GM10266 (cell line): ENCODE measurements at regions not wholly inside any gene's neighbourhood (a gene's known extent, or its start where the extent isn't known, plus 50 kb on each side); places are given as distances from the start of the nearest gene placed in this dataset.
"Not testable (repeated sequence)": the region's sequence is repeated elsewhere in the genome, so short reads cannot be mapped to it uniquely, and the experiment has no call there.

Experiments
- DNase-seq: peaks from one replicate; pipeline ENCODE4 v3.0.0; 2012; ENCODE audit errors: extremely low spot score
- TF ChIP-seq, protein P1 (sequence below): IDR thresholded peaks from 2 replicates; pipeline ENCODE4 v1.5.1; 2012; ENCODE audit warnings: mild to moderate bottlenecking, low read depth; ENCODE audit not compliant: control insufficient read depth, insufficient read depth; ENCODE audit errors: missing control alignments

DNA sequence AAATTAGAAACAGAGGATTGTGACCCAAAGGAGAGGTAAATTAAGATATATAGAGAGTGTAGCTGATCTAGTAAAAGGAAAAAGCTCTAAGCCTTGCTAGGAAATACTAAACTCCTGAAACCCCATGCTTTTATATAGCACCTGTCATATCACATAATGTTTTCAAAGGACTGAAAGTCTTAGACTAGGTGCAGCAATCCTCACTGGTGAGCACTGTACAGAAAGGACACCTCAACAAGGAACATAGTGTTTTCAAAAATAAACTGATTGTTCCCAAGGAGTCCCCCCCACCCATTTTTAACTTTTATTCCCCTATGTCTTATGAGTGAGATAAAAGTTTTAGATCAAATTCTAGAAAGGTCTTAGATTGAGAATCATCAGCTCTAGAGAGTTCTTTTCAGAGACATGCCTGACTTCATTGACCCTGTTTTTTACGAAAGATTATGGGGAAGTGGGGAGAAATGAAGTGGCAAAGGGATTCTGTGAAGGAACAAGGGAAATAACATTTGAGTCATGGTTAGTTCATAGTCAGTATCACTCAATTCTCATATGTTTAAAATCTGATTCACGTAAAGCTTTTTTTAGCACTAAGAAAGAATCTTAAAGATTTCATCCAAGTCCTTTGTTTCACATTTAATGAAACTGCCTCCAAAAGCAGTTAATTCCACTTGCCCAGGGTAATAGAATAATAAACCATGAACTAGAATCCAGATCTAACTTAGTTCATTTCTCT, 166.4 kb downstream of the CYB561 start:
- no peak for DNase-seq
- TF ChIP-seq, protein P1, sequence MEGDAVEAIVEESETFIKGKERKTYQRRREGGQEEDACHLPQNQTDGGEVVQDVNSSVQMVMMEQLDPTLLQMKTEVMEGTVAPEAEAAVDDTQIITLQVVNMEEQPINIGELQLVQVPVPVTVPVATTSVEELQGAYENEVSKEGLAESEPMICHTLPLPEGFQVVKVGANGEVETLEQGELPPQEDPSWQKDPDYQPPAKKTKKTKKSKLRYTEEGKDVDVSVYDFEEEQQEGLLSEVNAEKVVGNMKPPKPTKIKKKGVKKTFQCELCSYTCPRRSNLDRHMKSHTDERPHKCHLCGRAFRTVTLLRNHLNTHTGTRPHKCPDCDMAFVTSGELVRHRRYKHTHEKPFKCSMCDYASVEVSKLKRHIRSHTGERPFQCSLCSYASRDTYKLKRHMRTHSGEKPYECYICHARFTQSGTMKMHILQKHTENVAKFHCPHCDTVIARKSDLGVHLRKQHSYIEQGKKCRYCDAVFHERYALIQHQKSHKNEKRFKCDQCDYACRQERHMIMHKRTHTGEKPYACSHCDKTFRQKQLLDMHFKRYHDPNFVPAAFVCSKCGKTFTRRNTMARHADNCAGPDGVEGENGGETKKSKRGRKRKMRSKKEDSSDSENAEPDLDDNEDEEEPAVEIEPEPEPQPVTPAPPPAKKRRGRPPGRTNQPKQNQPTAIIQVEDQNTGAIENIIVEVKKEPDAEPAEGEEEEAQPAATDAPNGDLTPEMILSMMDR, result no peak

DNA sequence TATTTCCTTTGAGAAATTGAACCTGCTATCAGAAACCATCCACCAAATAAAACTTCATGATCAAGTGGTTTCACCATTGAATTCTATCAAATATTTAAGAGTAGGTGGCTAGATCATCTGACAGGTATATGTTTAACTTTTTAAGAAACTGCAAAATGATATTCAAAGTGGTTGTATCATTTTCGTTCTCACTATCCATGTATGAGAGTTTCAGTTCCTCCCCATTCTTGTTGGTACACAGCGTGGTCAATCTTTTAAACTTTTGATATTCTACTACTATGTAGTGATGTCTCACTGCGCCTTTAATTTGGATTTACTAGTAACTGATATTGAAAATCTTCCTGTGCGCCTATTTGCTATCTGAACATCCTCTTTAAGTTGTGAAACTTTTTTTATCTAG, 163.7 kb downstream of the CYB561 start:
- TF ChIP-seq, protein P1, result no peak
- no peak for DNase-seq

DNA sequence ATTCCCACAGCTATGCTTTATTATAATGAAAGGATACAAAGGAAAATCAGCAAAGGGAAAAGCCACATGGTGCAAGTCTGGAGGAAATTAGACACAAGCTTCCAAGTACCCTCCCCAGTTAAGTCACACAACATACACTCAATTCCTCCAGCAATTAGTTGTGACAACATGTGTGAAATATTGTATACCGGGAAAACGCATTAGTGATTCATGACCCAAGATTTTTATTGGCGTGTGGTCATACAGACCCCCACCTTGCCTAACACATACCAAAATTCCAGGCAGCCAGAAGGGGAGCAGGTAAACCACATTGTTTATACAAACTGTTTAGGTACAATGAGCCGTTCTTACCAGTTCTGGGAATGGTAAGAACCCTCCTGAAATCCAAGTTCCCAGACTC, 160.6 kb downstream of the CYB561 start:
- DNase-seq, result no peak
- TF ChIP-seq, protein P1, result no peak

- TF ChIP-seq, protein P1, result no peak
- no peak for DNase-seq
Observed at GRCh38 chr17:63286254-63286653, 159.9 kb downstream of the CYB561 start.

DNA sequence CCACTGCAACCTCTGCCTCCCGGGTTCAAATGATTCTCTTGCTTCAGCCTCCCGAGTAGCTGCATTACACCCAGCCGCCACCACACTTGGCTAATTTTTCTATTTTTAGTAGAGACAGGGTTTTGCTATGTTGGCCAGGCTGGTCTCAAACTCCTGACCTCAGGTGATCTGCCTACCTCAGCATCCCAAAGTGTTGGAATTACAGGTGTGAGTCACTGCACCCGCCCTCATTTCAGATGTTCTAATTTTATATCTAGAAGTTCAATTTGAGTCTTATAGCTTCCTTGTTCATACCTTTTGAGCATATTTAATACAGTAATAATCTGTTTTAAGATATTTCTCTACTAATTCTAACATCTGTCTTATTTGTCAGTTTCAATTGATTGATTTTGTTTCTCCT, 159.1 kb downstream of the CYB561 start:
- DNase-seq, result not testable (repeated sequence)

DNA sequence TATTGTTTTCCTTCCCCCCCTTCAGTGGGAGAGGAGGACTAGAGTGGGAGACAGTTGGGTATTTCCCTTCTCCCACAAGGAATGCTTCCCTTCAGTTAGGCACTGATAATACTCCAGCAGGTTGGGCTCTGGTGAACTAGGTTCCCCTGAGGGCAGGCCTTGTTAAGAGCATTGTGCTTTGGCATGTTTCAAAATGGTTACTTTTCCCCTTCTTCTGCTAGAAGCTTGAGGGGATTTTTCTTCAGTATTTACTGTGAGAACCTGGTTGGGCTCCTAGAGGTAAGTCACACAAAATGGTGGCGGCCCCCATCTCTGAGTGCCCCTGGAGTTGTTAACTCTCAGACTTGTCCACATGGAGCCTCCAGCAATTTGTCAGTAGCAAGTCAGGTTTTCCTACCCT, 156.2 kb downstream of the CYB561 start:
- TF ChIP-seq, protein P1, result no peak
- no peak for DNase-seq

GRCh38 chr17:63290351-63290750, 155.8 kb downstream of the CYB561 start:
- TF ChIP-seq, protein P1, result no peak
- no peak for DNase-seq

DNA sequence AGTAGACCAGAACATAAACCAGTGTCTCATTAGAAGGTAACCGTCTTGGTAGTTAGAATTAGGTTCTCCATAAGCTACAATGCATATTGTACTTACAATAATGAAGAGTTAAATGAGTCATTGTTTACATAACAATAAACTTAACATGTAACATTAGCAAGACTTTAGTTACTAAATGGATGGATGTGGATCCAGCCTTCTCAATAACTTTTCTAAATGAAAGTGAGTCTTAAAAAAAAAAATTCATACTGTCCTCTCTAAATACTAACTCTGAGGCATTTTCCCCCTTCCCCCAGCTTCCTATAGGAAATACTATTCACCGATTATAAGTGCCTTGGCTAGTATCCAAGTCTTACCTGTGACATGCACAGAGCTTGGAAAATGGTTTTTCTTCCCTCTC, 155.3 kb downstream of the CYB561 start:
- TF ChIP-seq, protein P1, result no peak
- DNase-seq, result no peak
